ENCODE measurements at regions not wholly inside any gene's neighbourhood (a gene's known extent, or its start where the extent isn't known, plus 50 kb on each side); places are given as distances from the start of the nearest gene placed in this dataset.

DNA sequence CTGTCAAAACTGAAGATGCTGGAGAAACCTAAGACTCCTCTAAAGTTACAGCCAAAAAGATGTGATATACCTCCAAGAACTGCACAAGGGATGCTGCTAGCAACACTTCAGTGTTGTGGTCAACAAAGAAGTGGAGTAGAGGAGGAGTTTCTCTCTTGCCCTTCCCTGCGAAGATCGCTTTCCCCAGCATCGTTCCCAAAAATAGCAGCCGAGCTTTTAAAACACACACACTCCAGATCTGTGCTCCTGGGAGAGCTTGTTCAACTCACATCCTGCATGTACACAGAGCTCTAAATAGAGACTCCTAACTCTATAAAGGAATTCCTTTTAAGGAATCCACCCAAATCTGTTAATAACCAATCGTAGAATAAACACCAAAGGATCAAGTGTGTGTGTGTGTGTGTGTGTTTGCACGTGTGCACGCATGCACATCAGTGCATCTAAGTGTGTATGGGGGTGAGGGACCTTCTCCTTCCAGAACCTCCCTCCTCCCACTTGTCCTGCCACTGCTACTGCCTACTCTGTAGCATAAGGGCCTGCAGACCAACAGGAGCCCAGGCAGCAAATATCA is 58.5 kb downstream of the PSMG1 start:
- Histone ChIP-seq H3K27ac (ENCODE audit: low read depth, low read length) (no peak overlapping the region), H3K4me3 (ENCODE audit: low read depth in 1 of 2, low read length in 2 of 2) (no peak overlapping the region), H3K9ac (ENCODE audit: low read depth in 1 of 2, low read length in 2 of 2) (no peak overlapping the region), H3K4me1 (ENCODE audit: control insufficient read depth in 1 of 2, insufficient read depth in 2 of 2, low read length in 2 of 2) (peaks cover 5 to 7% of the 10 kb centered on the region in 2 donors), H3K27me3 (ENCODE audit: control insufficient read depth in 1 of 2, insufficient read depth in 2 of 2, low read length in 2 of 2) (no peaks in the 10 kb centered on the region), H3K9me3 (ENCODE audit: control insufficient read depth in 1 of 2, low read length in 2 of 2) (no peaks in the 10 kb centered on the region), H3K36me3 (ENCODE audit: control insufficient read depth in 1 of 2, insufficient read depth in 2 of 2, low read length in 2 of 2) (no peaks in the 10 kb centered on the region)

DNA sequence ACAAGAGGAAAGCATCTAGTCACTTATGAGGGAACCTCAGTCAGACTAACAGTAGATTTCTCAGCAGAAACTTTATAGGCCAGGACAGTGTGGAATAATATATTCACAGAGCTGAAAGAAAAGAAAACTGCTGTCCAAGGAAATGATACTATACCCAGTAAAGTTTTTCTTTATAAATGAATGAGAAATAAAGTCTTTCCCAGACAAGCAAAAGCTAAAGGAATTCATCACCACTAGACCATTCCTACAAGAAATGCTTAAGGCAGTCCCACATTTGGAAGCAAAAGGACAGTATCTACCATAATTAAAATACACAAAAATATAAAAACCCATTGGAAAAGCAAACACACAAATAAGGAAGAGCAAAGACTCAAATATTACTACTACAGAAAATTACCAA is 59.9 kb downstream of the PSMG1 start:
- no peak overlapping the region for H3K4me3 ChIP-seq (ENCODE audit: low read depth in 1 of 2, low read length in 2 of 2)
- H3K4me1 ChIP-seq (ENCODE audit: control insufficient read depth in 1 of 2, insufficient read depth in 2 of 2, low read length in 2 of 2) = peaks cover 5 to 7% of the 10 kb centered on the region in 2 donors
- H3K9ac ChIP-seq (ENCODE audit: low read depth in 1 of 2, low read length in 2 of 2) = no peak overlapping the region
- no peak overlapping the region for H3K27ac ChIP-seq (ENCODE audit: low read depth, low read length)
- H3K27me3 ChIP-seq (ENCODE audit: control insufficient read depth in 1 of 2, insufficient read depth in 2 of 2, low read length in 2 of 2) = no peaks in the 10 kb centered on the region
- H3K9me3 ChIP-seq (ENCODE audit: control insufficient read depth in 1 of 2, low read length in 2 of 2) = no peaks in the 10 kb centered on the region
- H3K36me3 ChIP-seq (ENCODE audit: control insufficient read depth in 1 of 2, insufficient read depth in 2 of 2, low read length in 2 of 2) = no peaks in the 10 kb centered on the region

DNA sequence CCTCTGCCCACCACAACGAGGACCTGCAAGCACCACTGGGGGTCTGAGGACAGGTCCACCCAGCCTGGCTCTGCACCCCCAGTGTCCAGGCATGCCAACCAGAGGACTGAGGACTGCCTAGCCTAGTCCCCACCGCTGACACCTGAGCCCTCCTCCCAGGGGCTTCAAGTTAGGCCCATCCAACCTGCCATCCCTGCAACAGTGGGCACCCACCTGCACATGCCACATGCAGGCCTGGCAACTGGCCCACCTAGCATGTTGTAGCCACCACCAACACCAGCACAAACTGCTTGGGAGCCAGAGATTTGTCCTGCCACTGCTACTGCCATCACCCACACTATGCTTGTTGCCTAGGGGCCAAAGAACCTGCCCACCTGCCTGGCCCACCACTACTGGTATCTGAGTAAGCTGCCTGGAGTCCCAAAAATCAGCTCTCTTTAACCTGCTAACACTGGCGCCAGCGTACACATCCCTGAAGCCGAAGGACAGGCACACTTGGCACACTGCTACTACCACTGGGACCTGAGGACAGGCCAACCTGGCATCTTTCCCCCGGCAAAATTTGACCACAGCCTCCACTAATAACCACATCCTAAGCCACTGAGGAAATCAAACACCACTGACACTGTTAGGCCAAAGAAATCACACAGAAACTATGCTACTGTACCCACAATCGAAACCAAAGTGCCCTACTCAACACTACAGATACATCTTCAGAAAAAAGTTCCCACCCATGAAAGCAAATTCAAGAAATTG is 61.5 kb downstream of the PSMG1 start:
- Histone ChIP-seq H3K36me3 (ENCODE audit: control insufficient read depth in 1 of 2, insufficient read depth in 2 of 2, low read length in 2 of 2) (no peaks in the 10 kb centered on the region), H3K4me3 (ENCODE audit: low read depth in 1 of 2, low read length in 2 of 2) (no peak overlapping the region), H3K27ac (ENCODE audit: low read depth, low read length) (no peak overlapping the region), H3K9me3 (ENCODE audit: control insufficient read depth in 1 of 2, low read length in 2 of 2) (no peaks in the 10 kb centered on the region), H3K27me3 (ENCODE audit: control insufficient read depth in 1 of 2, insufficient read depth in 2 of 2, low read length in 2 of 2) (no peaks in the 10 kb centered on the region), H3K9ac (ENCODE audit: low read depth in 1 of 2, low read length in 2 of 2) (no peak overlapping the region), H3K4me1 (ENCODE audit: control insufficient read depth in 1 of 2, insufficient read depth in 2 of 2, low read length in 2 of 2) (peaks cover 5 to 7% of the 10 kb centered on the region in 2 donors)

DNA sequence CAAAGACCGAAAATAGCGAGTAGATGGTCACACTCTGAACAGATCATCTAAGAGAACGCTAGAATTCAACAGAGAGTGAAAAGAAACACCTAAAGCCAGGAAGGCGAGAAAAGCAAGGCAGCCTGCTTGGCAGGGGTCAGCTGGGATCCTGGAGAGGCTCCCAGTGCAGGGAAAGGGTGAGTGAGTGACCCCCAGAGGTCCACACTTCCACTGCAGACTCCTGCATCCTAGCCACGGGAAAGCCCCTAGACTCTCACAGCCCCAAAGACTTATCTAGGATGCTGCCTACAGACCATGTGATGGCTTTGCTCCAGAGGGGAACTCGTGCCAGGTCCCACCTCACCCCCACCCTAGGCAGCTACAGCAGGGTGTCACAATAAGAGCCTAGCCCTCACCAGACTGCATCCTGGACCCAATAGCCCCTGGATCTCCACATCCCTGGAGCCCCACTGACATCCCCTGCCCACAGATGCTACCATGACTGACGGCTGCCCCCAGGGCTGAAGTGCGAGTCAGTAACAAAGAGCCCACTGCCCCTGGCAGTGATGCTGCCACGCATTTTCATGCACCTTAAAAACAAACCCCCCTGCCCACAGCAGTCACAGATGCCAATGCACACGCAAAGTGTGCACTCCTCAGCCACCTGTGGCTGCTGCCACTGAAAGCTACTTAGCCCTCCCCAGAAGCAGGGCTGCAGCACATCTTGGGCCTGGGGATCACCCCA is 62.2 kb downstream of the PSMG1 start:
- Histone ChIP-seq H3K4me3 (ENCODE audit: low read depth in 1 of 2, low read length in 2 of 2) (no peak overlapping the region), H3K27me3 (ENCODE audit: control insufficient read depth in 1 of 2, insufficient read depth in 2 of 2, low read length in 2 of 2) (no peaks in the 10 kb centered on the region), H3K36me3 (ENCODE audit: control insufficient read depth in 1 of 2, insufficient read depth in 2 of 2, low read length in 2 of 2) (no peaks in the 10 kb centered on the region), H3K9me3 (ENCODE audit: control insufficient read depth in 1 of 2, low read length in 2 of 2) (no peaks in the 10 kb centered on the region), H3K27ac (ENCODE audit: low read depth, low read length) (no peak overlapping the region), H3K4me1 (ENCODE audit: control insufficient read depth in 1 of 2, insufficient read depth in 2 of 2, low read length in 2 of 2) (peaks cover 5 to 7% of the 10 kb centered on the region in 2 donors), H3K9ac (ENCODE audit: low read depth in 1 of 2, low read length in 2 of 2) (no peak overlapping the region)

DNA sequence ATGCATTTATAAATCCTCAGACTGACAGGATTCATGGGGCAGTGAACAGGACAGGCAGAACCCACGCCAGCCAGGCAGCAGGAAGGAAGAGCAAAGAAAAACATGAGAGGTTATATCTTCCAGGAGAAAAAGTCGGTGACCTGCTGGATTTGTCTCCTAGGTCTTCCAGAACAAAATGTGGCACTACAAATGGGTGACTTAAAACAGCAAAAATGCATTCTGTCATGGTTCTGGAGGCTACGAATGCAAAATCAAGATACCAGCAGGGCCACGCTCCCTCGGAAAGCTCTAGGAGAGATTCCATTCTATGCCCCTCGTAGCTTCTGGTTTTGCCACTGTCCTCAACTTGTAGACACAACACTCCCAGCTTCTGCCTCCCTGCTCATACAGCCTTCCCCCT is 63.4 kb downstream of the PSMG1 start:
- no peak overlapping the region for H3K27ac ChIP-seq (ENCODE audit: low read depth, low read length)
- no peaks in the 10 kb centered on the region for H3K9me3 ChIP-seq (ENCODE audit: control insufficient read depth in 1 of 2, low read length in 2 of 2)
- no peak overlapping the region for H3K4me3 ChIP-seq (ENCODE audit: low read depth in 1 of 2, low read length in 2 of 2)
- H3K27me3 ChIP-seq (ENCODE audit: control insufficient read depth in 1 of 2, insufficient read depth in 2 of 2, low read length in 2 of 2) = no peaks in the 10 kb centered on the region
- H3K4me1 ChIP-seq (ENCODE audit: control insufficient read depth in 1 of 2, insufficient read depth in 2 of 2, low read length in 2 of 2) = no peaks in the 10 kb centered on the region
- no peaks in the 10 kb centered on the region for H3K36me3 ChIP-seq (ENCODE audit: control insufficient read depth in 1 of 2, insufficient read depth in 2 of 2, low read length in 2 of 2)
- no peak overlapping the region for H3K9ac ChIP-seq (ENCODE audit: low read depth in 1 of 2, low read length in 2 of 2)

- Histone ChIP-seq H3K9ac (ENCODE audit: low read depth in 1 of 2, low read length in 2 of 2) (no peak overlapping the region), H3K36me3 (ENCODE audit: control insufficient read depth in 1 of 2, insufficient read depth in 2 of 2, low read length in 2 of 2) (no peaks in the 10 kb centered on the region), H3K4me1 (ENCODE audit: control insufficient read depth in 1 of 2, insufficient read depth in 2 of 2, low read length in 2 of 2) (no peaks in the 10 kb centered on the region), H3K27me3 (ENCODE audit: control insufficient read depth in 1 of 2, insufficient read depth in 2 of 2, low read length in 2 of 2) (no peaks in the 10 kb centered on the region), H3K9me3 (ENCODE audit: control insufficient read depth in 1 of 2, low read length in 2 of 2) (no peaks in the 10 kb centered on the region), H3K27ac (ENCODE audit: low read depth, low read length) (no peak overlapping the region), H3K4me3 (ENCODE audit: low read depth in 1 of 2, low read length in 2 of 2) (no peak overlapping the region)
These were observed 64.5 kb downstream of the PSMG1 start for GRCh38 chr21:39118604-39119215.

- Histone ChIP-seq H3K9ac (ENCODE audit: low read depth in 1 of 2, low read length in 2 of 2) (no peak overlapping the region), H3K36me3 (ENCODE audit: control insufficient read depth in 1 of 2, insufficient read depth in 2 of 2, low read length in 2 of 2) (no peaks in the 10 kb centered on the region), H3K27me3 (ENCODE audit: control insufficient read depth in 1 of 2, insufficient read depth in 2 of 2, low read length in 2 of 2) (no peaks in the 10 kb centered on the region), H3K4me3 (ENCODE audit: low read depth in 1 of 2, low read length in 2 of 2) (no peak overlapping the region), H3K9me3 (ENCODE audit: control insufficient read depth in 1 of 2, low read length in 2 of 2) (no peaks in the 10 kb centered on the region), H3K27ac (ENCODE audit: low read depth, low read length) (no peak overlapping the region), H3K4me1 (ENCODE audit: control insufficient read depth in 1 of 2, insufficient read depth in 2 of 2, low read length in 2 of 2) (no peaks in the 10 kb centered on the region)
These were observed 65.2 kb downstream of the PSMG1 start for GRCh38 chr21:39118061-39118460.

DNA sequence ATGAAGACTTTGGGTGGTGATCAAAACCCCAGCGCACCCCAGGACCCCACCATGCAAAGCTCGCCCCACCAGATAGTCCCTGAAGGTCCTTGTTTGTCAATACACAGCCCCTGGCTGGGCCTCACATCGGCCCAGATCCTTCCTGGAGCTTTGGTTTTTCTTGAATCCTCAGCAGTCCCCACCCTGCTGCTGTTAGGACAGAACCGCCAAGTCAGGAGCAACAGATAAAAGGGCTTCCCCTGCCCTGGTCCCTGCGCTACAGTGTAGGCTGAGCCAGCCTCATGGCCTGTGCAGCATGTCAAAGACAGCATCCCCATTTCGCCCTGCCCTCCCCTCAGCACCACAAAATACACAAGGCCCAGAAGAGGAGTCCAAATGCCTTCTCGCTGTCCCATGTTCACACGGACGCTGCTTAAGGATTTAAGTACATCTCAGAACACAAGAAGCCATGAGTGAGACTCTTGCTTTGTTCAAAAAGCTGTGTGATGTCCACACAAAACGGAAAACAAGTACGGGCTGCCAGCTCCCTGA is 65.7 kb downstream of the PSMG1 start:
- no peaks in the 10 kb centered on the region for H3K4me1 ChIP-seq (ENCODE audit: control insufficient read depth in 1 of 2, insufficient read depth in 2 of 2, low read length in 2 of 2)
- H3K27ac ChIP-seq (ENCODE audit: low read depth, low read length) = no peak overlapping the region
- H3K9me3 ChIP-seq (ENCODE audit: control insufficient read depth in 1 of 2, low read length in 2 of 2) = no peaks in the 10 kb centered on the region
- no peaks in the 10 kb centered on the region for H3K27me3 ChIP-seq (ENCODE audit: control insufficient read depth in 1 of 2, insufficient read depth in 2 of 2, low read length in 2 of 2)
- H3K9ac ChIP-seq (ENCODE audit: low read depth in 1 of 2, low read length in 2 of 2) = no peak overlapping the region
- no peak overlapping the region for H3K4me3 ChIP-seq (ENCODE audit: low read depth in 1 of 2, low read length in 2 of 2)
- no peaks in the 10 kb centered on the region for H3K36me3 ChIP-seq (ENCODE audit: control insufficient read depth in 1 of 2, insufficient read depth in 2 of 2, low read length in 2 of 2)

GRCh38 chr21:39116761-39117439 is 66.4 kb downstream of the PSMG1 start:
- Histone ChIP-seq H3K27me3 (ENCODE audit: control insufficient read depth in 1 of 2, insufficient read depth in 2 of 2, low read length in 2 of 2) (no peaks in the 10 kb centered on the region), H3K27ac (ENCODE audit: low read depth, low read length) (no peak overlapping the region), H3K9ac (ENCODE audit: low read depth in 1 of 2, low read length in 2 of 2) (no peak overlapping the region), H3K36me3 (ENCODE audit: control insufficient read depth in 1 of 2, insufficient read depth in 2 of 2, low read length in 2 of 2) (no peaks in the 10 kb centered on the region), H3K4me3 (ENCODE audit: low read depth in 1 of 2, low read length in 2 of 2) (no peak overlapping the region), H3K9me3 (ENCODE audit: control insufficient read depth in 1 of 2, low read length in 2 of 2) (no peaks in the 10 kb centered on the region), H3K4me1 (ENCODE audit: control insufficient read depth in 1 of 2, insufficient read depth in 2 of 2, low read length in 2 of 2) (no peaks in the 10 kb centered on the region)
